Ectodermal cell (in vitro differentiated cells): ENCODE measurements at regions not wholly inside any gene's neighbourhood (a gene's known extent, or its start where the extent isn't known, plus 50 kb on each side); places are given as distances from the start of the nearest gene placed in this dataset.

Source experiments
- H3K27ac ChIP-seq: 2 replicates; pipeline ENCODE4 v1.7.0; 2013; ENCODE audit warnings: mild to moderate bottlenecking, low read depth, low read length; ENCODE audit not compliant: insufficient read depth, poor library complexity, severe bottlenecking
- H3K27me3 ChIP-seq: 2 replicates; pipeline ENCODE4 v1.7.0; 2013; ENCODE audit warnings: mild to moderate bottlenecking, low read length; ENCODE audit not compliant: insufficient read depth, control insufficient read depth, poor library complexity, severe bottlenecking
- H3K36me3 ChIP-seq: one replicate; pipeline ENCODE4 v1.7.0; 2013; ENCODE audit warnings: low read length; ENCODE audit not compliant: control insufficient read depth, insufficient read depth
- H3K4me1 ChIP-seq: one replicate; pipeline ENCODE4 v1.7.0; 2013; ENCODE audit warnings: low read length; ENCODE audit not compliant: control insufficient read depth, insufficient read depth
- H3K4me3 ChIP-seq: 2 replicates; pipeline ENCODE4 v1.7.0; 2013; ENCODE audit warnings: low read depth, low read length, control low read depth; ENCODE audit not compliant: insufficient read depth
- H3K9me3 ChIP-seq: 2 replicates; pipeline ENCODE4 v1.7.0; 2013; ENCODE audit warnings: mild to moderate bottlenecking, low read length, moderate library complexity; ENCODE audit not compliant: control insufficient read depth
- WGBS, 2 experiments: methylation state at CpG; one replicate each; pipeline ENCODE4 v1.1.7; 2013; ENCODE audit warnings: missing lambda C conversion rate in 2 of 2; 5-methylcytosine and 5-hydroxymethylcytosine counted together

DNA sequence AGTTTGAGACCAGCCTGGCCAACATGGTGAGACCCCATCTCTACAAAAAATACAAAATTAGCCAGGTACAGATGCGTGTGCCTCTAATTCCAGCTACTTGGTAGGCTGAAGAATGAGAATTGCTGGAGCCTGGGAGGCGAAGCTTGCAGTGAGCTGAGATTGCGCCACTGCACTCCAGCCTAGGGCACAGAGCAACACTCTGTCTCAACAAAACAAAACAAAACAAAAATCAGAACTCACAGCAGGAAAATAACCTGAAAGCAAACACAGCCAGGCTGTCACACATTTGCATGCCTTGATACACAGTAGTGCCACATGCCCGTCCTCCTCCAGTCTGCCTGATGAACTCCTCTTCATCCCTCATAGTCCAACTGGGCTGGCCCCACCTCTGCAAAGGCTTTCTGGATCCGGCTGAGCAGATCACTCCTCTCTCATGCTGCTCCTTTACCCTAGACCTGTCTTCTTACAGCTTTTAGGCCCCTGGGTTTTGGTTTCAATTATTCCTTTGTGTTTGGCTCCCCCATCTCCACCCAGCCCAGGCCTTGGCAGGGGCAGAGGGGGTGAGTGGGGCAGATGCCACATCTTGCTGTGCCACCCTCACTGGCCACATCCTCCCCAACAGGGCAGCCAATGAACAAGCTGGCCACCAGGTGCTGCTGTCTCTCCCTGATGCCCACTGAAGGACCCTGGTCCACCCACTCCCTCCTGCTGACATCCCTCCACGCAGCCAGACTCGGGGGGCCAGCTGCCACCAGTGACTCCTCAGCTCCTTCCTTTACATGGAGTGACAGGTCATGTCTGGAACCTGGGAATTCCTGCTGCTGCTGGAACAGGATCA is 62.0 kb upstream of the GGTA1 start:
- Histone ChIP-seq H3K9me3 (no peaks in the 10 kb centered on the region), H3K4me3 (no peak overlapping the region), H3K4me1 (peaks cover 17% of the 10 kb centered on the region), H3K27me3 (no peaks in the 10 kb centered on the region), H3K27ac (no peak overlapping the region), H3K36me3 (no peaks in the 10 kb centered on the region)
- WGBS, 2 experiments: 86 to 87% methylated on average over 7 of the region's 7 CpGs

DNA sequence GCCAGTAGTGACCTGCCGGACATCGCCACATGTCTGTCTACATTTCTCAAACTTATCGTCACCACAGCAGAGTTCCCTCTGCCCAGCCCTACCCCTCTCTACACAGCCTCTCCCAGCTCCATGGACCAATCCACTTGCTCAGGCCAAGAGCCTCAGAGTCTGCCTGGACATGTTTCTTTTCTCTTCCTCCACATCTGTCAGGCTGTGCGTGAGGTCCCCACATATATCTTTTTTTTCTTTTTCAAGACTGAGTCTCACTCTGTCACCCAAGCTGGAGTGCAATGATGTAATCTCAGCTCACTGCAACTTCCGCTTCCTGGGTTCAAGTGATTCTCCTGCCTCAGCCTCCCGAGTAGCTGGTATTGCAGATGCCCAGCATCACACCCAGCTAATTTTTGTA is 62.7 kb upstream of the GGTA1 start:
- no peaks in the 10 kb centered on the region for H3K27me3 ChIP-seq
- H3K9me3 ChIP-seq: no peaks in the 10 kb centered on the region
- H3K27ac ChIP-seq: no peak overlapping the region
- H3K4me3 ChIP-seq: no peak overlapping the region
- H3K36me3 ChIP-seq: no peaks in the 10 kb centered on the region
- peaks cover 24% of the 10 kb centered on the region for H3K4me1 ChIP-seq
- 81 to 85% methylated on average over 6 of the region's 6 CpGs for WGBS, 2 experiments

- WGBS, 2 experiments: 95% methylated on average over 8 of the region's 8 CpGs
- no peak overlapping the region for H3K4me3 ChIP-seq
- H3K27me3 ChIP-seq: no peaks in the 10 kb centered on the region
- peaks cover 26% of the 10 kb centered on the region for H3K4me1 ChIP-seq
- H3K36me3 ChIP-seq: no peaks in the 10 kb centered on the region
- no peaks in the 10 kb centered on the region for H3K9me3 ChIP-seq
- no peak overlapping the region for H3K27ac ChIP-seq
Observed at GRCh38 chr9:121563425-121563824, 63.8 kb upstream of the GGTA1 start.

- H3K27ac ChIP-seq: no peak overlapping the region
- 95 to 97% methylated on average over 7 of the region's 7 CpGs for WGBS, 2 experiments
- peaks cover 31% of the 10 kb centered on the region for H3K4me1 ChIP-seq
- no peak overlapping the region for H3K4me3 ChIP-seq
- H3K36me3 ChIP-seq: no peaks in the 10 kb centered on the region
- no peaks in the 10 kb centered on the region for H3K27me3 ChIP-seq
- H3K9me3 ChIP-seq: no peaks in the 10 kb centered on the region
Observed at GRCh38 chr9:121563881-121564460, 64.3 kb upstream of the GGTA1 start.

- no peaks in the 10 kb centered on the region for H3K36me3 ChIP-seq
- no peaks in the 10 kb centered on the region for H3K9me3 ChIP-seq
- no peak overlapping the region for H3K4me3 ChIP-seq
- no peak overlapping the region for H3K27ac ChIP-seq
- H3K27me3 ChIP-seq: no peaks in the 10 kb centered on the region
- WGBS, 2 experiments: 78 to 83% methylated on average over 11 of the region's 11 CpGs
- H3K4me1 ChIP-seq: peaks cover 31% of the 10 kb centered on the region
Observed at GRCh38 chr9:121564504-121565260, 65.0 kb upstream of the GGTA1 start.

- Histone ChIP-seq H3K27ac (no peak overlapping the region), H3K27me3 (no peaks in the 10 kb centered on the region), H3K4me1 (peaks cover 31% of the 10 kb centered on the region), H3K9me3 (no peaks in the 10 kb centered on the region), H3K4me3 (no peak overlapping the region), H3K36me3 (no peaks in the 10 kb centered on the region)
- WGBS, 2 experiments: 89 to 90% methylated on average over 27 of the region's 27 CpGs
Observed at GRCh38 chr9:121566481-121567465, 67.1 kb upstream of the GGTA1 start.

- no peaks in the 10 kb centered on the region for H3K36me3 ChIP-seq
- peaks cover 31% of the 10 kb centered on the region for H3K4me1 ChIP-seq
- no peaks in the 10 kb centered on the region for H3K27me3 ChIP-seq
- WGBS, 2 experiments: 71 to 73% methylated on average over 19 of the region's 19 CpGs
- no peak overlapping the region for H3K4me3 ChIP-seq
- H3K9me3 ChIP-seq: no peaks in the 10 kb centered on the region
- no peak overlapping the region for H3K27ac ChIP-seq
Observed at GRCh38 chr9:121567500-121568342, 68.1 kb upstream of the GGTA1 start.

GRCh38 chr9:121568343-121569265 is 69.0 kb upstream of the GGTA1 start:
- Histone ChIP-seq H3K4me1 (peaks cover 32% of the 10 kb centered on the region), H3K36me3 (no peaks in the 10 kb centered on the region), H3K4me3 (no peak overlapping the region), H3K27me3 (no peaks in the 10 kb centered on the region), H3K27ac (no peak overlapping the region), H3K9me3 (no peaks in the 10 kb centered on the region)
- WGBS, 2 experiments: 85% methylated on average over 9 of the region's 9 CpGs
